Naive thymus-derived CD4-positive, alpha-beta T cell (primary cell): ENCODE measurements at regions not wholly inside any gene's neighbourhood (a gene's known extent, or its start where the extent isn't known, plus 50 kb on each side); places are given as distances from the start of the nearest gene placed in this dataset.
"Not testable (repeated sequence)": the region's sequence is repeated elsewhere in the genome, so short reads cannot be mapped to it uniquely, and the experiment has no call there.

Experiments
- ATAC-seq: fragments of 150-1000 bp; cut with Tn5 transposase; 2 replicates; pipeline ENCODE4 v1.10.0; 2021; ENCODE audit warnings: mild to moderate bottlenecking, moderate library complexity
- CTCF ChIA-PET: fragments of 350-600 bp; sonication (Branson Sonifier 250); formaldehyde crosslinking; loops from one replicate; lab custom pipeline; 2021; ENCODE audit warnings: antibody characterized with exemption; lab: Charles Lee
- POLR2A ChIA-PET: fragments of 350-600 bp; sonication (Branson Sonifier 250); formaldehyde crosslinking; loops from one replicate; lab custom pipeline; 2021; ENCODE audit warnings: antibody characterized with exemption, inconsistent platforms; lab: Charles Lee
- DNase-seq, 9 donors: peaks; one replicate each; pipeline versions ENCODE4 v3.0.0 to v3.0.0-alpha.2; 2020 to 2022; ENCODE audit warnings: mixed read lengths in 1 of 9
- H3K27ac ChIP-seq: one replicate; pipeline ENCODE4 v1.7.0; 2013; ENCODE audit warnings: mild to moderate bottlenecking, low read depth, low read length, moderate library complexity
- H3K27me3 ChIP-seq, 2 donors: one replicate each; pipeline ENCODE4 v1.7.0; 2013; ENCODE audit warnings: low read length in 2 of 2, mild to moderate bottlenecking in 2 of 2, moderate library complexity in 2 of 2; ENCODE audit not compliant: control insufficient read depth in 2 of 2, insufficient read depth in 2 of 2
- H3K36me3 ChIP-seq, 3 experiments: 1 replicate in 2 of 3; 2 replicates in 1 of 3; pipeline ENCODE4 v1.7.0; 2013; ENCODE audit warnings: low read length in 3 of 3, mild to moderate bottlenecking in 3 of 3, moderate library complexity in 1 of 3; ENCODE audit not compliant: insufficient read depth in 3 of 3, control insufficient read depth in 2 of 3
- H3K4me1 ChIP-seq, 2 donors: one replicate each; pipeline ENCODE4 v1.7.0; 2013; ENCODE audit warnings: low read length in 2 of 2, mild to moderate bottlenecking in 2 of 2, moderate library complexity in 1 of 2; ENCODE audit not compliant: control insufficient read depth in 2 of 2, insufficient read depth in 2 of 2
- H3K4me3 ChIP-seq: 2 replicates; pipeline ENCODE4 v1.7.0; 2013; ENCODE audit warnings: mild to moderate bottlenecking, low read length
- H3K9me3 ChIP-seq, 3 experiments: 1 replicate in 2 of 3; 2 replicates in 1 of 3; pipeline ENCODE4 v1.7.0; 2013; ENCODE audit warnings: low read length in 3 of 3; ENCODE audit not compliant: control insufficient read depth in 2 of 3
- H3K27ac Mint-ChIP-seq, 9 donors: one replicate each; pipeline ENCODE4 v1.8.0; 2020 to 2022; ENCODE audit warnings: mixed read lengths in 9 of 9, mild to moderate bottlenecking in 8 of 9, moderate library complexity in 5 of 9, inconsistent platforms in 2 of 9
- H3K27me3 Mint-ChIP-seq, 5 donors: one replicate each; pipeline ENCODE4 v1.8.0; 2021 to 2022; ENCODE audit warnings: mixed read lengths in 5 of 5, mild to moderate bottlenecking in 1 of 5
- H3K36me3 Mint-ChIP-seq, 5 donors: one replicate each; pipeline ENCODE4 v1.8.0; 2020 to 2022; ENCODE audit warnings: mixed read lengths in 5 of 5, mild to moderate bottlenecking in 3 of 5, inconsistent platforms in 1 of 5
- H3K4me1 Mint-ChIP-seq, 7 donors: one replicate each; pipeline ENCODE4 v1.8.0; 2020 to 2022; ENCODE audit warnings: mixed read lengths in 7 of 7, mild to moderate bottlenecking in 3 of 7, inconsistent platforms in 1 of 7
- H3K4me3 Mint-ChIP-seq, 10 donors: one replicate each; pipeline ENCODE4 v1.8.0; 2020 to 2022; ENCODE audit warnings: mild to moderate bottlenecking in 10 of 10, mixed read lengths in 10 of 10, moderate library complexity in 6 of 10, inconsistent platforms in 2 of 10
- H3K9me3 Mint-ChIP-seq, 11 donors: one replicate each; pipeline ENCODE4 v1.8.0; 2020 to 2022; ENCODE audit warnings: mixed read lengths in 11 of 11, mild to moderate bottlenecking in 4 of 11, inconsistent platforms in 1 of 11, moderate library complexity in 1 of 11
- intact Hi-C, 2 donors: fragments of 100-400 bp; cut with micrococcal nuclease; formaldehyde crosslinking; loops; one replicate each; pipeline ENCODE4 v1.15.1; 2023

GRCh38 chr10:64773357-64773756, 1252.2 kb downstream of the REEP3 start:
- no peaks in the 10 kb centered on the region for H3K27me3 ChIP-seq
- H3K27ac ChIP-seq: no peak overlapping the region
- no peak overlapping the region for H3K4me3 ChIP-seq
- H3K4me3 Mint-ChIP-seq: no peak overlapping the region
- DNase-seq: no peak
- H3K4me1 Mint-ChIP-seq: no peaks in the 10 kb centered on the region
- H3K36me3 ChIP-seq: no peaks in the 10 kb centered on the region
- H3K9me3 Mint-ChIP-seq: peaks cover 0 to 8% (median 1%) of the 10 kb centered on the region in 11 donors
- no peak for ATAC-seq
- H3K36me3 Mint-ChIP-seq: no peaks in the 10 kb centered on the region
- no peak overlapping the region for H3K27ac Mint-ChIP-seq
- POLR2A ChIA-PET: no interaction called here
- H3K4me1 ChIP-seq: no peaks in the 10 kb centered on the region
- H3K27me3 Mint-ChIP-seq: no peaks in the 10 kb centered on the region
- CTCF ChIA-PET: no interaction called here
- no peaks in the 10 kb centered on the region for H3K9me3 ChIP-seq
- intact Hi-C loops: no loop called here

- not testable (repeated sequence) for H3K4me1 Mint-ChIP-seq, H3K9me3 ChIP-seq, H3K27me3 Mint-ChIP-seq
These were observed 1263.2 kb downstream of the REEP3 start for GRCh38 chr10:64784451-64784850.

GRCh38 chr10:64785816-64786215, 1264.6 kb downstream of the REEP3 start:
- ChIA-PET POLR2A (no interaction called here), CTCF (no interaction called here)
- no peaks in the 10 kb centered on the region for H3K27me3 Mint-ChIP-seq
- Histone ChIP-seq H3K36me3 (no peaks in the 10 kb centered on the region), H3K27ac (no peak overlapping the region), H3K4me1 (no peaks in the 10 kb centered on the region), H3K4me3 (no peak overlapping the region), H3K9me3 (no peaks in the 10 kb centered on the region), H3K27me3 (no peaks in the 10 kb centered on the region)
- H3K36me3 Mint-ChIP-seq: no peaks in the 10 kb centered on the region
- DNase-seq (no peak), ATAC-seq (no peak)
- intact Hi-C loops: no loop called here
- peaks cover 0 to 2% (median 0%) of the 10 kb centered on the region in 7 donors for H3K4me1 Mint-ChIP-seq
- peaks cover 0 to 25% (median 2%) of the 10 kb centered on the region in 11 donors for H3K9me3 Mint-ChIP-seq
- H3K27ac Mint-ChIP-seq: no peak overlapping the region
- H3K4me3 Mint-ChIP-seq: no peak overlapping the region

More at GRCh38 chr10:64784451-64784850, 1263.2 kb downstream of the REEP3 start:
- POLR2A ChIA-PET, CTCF ChIA-PET, H3K36me3 ChIP-seq, H3K27me3 ChIP-seq, H3K27ac Mint-ChIP-seq, H3K4me1 ChIP-seq, ATAC-seq, H3K4me3 ChIP-seq, H3K27ac ChIP-seq, DNase-seq, intact Hi-C loops, H3K4me3 Mint-ChIP-seq, H3K36me3 Mint-ChIP-seq: not testable (repeated sequence)
- peaks cover 0 to 25% (median 2%) of the 10 kb centered on the region in 11 donors for H3K9me3 Mint-ChIP-seq

GRCh38 chr10:64786989-64787388, 1265.8 kb downstream of the REEP3 start:
- ChIA-PET POLR2A (no interaction called here), CTCF (no interaction called here)
- Histone ChIP-seq H3K36me3 (no peaks in the 10 kb centered on the region), H3K4me3 (no peak overlapping the region), H3K27ac (no peak overlapping the region), H3K4me1 (no peaks in the 10 kb centered on the region), H3K9me3 (no peaks in the 10 kb centered on the region), H3K27me3 (no peaks in the 10 kb centered on the region)
- peaks cover 0 to 2% (median 0%) of the 10 kb centered on the region in 7 donors for H3K4me1 Mint-ChIP-seq
- ATAC-seq (no peak), DNase-seq (no peak)
- no peaks in the 10 kb centered on the region for H3K36me3 Mint-ChIP-seq
- intact Hi-C loops: no loop called here
- H3K27me3 Mint-ChIP-seq: no peaks in the 10 kb centered on the region
- no peak overlapping the region for H3K27ac Mint-ChIP-seq
- H3K4me3 Mint-ChIP-seq: no peak overlapping the region
- peaks cover 0 to 25% (median 2%) of the 10 kb centered on the region in 11 donors for H3K9me3 Mint-ChIP-seq

- no peaks in the 10 kb centered on the region for H3K4me1 ChIP-seq
- no peak overlapping the region for H3K27ac Mint-ChIP-seq
- ChIA-PET CTCF (no interaction called here), POLR2A (no interaction called here)
- no peaks in the 10 kb centered on the region for H3K27me3 Mint-ChIP-seq
- no peaks in the 10 kb centered on the region for H3K36me3 ChIP-seq
- no peaks in the 10 kb centered on the region for H3K4me1 Mint-ChIP-seq
- H3K27ac ChIP-seq: no peak overlapping the region
- no peak overlapping the region for H3K4me3 ChIP-seq
- ATAC-seq (no peak), DNase-seq (no peak)
- H3K9me3 Mint-ChIP-seq: peaks cover 0 to 18% (median 5%) of the 10 kb centered on the region in 11 donors
- intact Hi-C loops: no loop called here
- H3K36me3 Mint-ChIP-seq: no peaks in the 10 kb centered on the region
- H3K27me3 ChIP-seq: no peaks in the 10 kb centered on the region
- H3K9me3 ChIP-seq: no peaks in the 10 kb centered on the region
- no peak overlapping the region for H3K4me3 Mint-ChIP-seq
These were observed 1274.6 kb downstream of the REEP3 start for GRCh38 chr10:64795847-64796246.

- H3K36me3 Mint-ChIP-seq: no peaks in the 10 kb centered on the region
- no peak overlapping the region for H3K4me3 ChIP-seq
- DNase-seq (no peak), ATAC-seq (no peak)
- H3K27ac ChIP-seq: no peak overlapping the region
- peaks cover 0 to 7% (median 0%) of the 10 kb centered on the region in 3 experiments for H3K9me3 ChIP-seq
- POLR2A ChIA-PET: no interaction called here
- no peaks in the 10 kb centered on the region for H3K4me1 Mint-ChIP-seq
- H3K27ac Mint-ChIP-seq: no peak overlapping the region
- H3K27me3 Mint-ChIP-seq: no peaks in the 10 kb centered on the region
- no peaks in the 10 kb centered on the region for H3K27me3 ChIP-seq
- H3K4me1 ChIP-seq: no peaks in the 10 kb centered on the region
- intact Hi-C loops: no loop called here
- peaks cover 0 to 24% (median 7%) of the 10 kb centered on the region in 11 donors for H3K9me3 Mint-ChIP-seq
- H3K36me3 ChIP-seq: no peaks in the 10 kb centered on the region
- CTCF ChIA-PET: no interaction called here
- H3K4me3 Mint-ChIP-seq: no peak overlapping the region
These were observed 1277.1 kb downstream of the REEP3 start for GRCh38 chr10:64798297-64798696.

- H3K9me3 ChIP-seq, H3K27ac ChIP-seq, H3K27ac Mint-ChIP-seq, H3K4me1 Mint-ChIP-seq, H3K36me3 Mint-ChIP-seq, H3K4me1 ChIP-seq, H3K4me3 ChIP-seq, POLR2A ChIA-PET, H3K27me3 ChIP-seq, ATAC-seq, H3K27me3 Mint-ChIP-seq, intact Hi-C loops, DNase-seq, H3K36me3 ChIP-seq, H3K4me3 Mint-ChIP-seq: not testable (repeated sequence)
- H3K9me3 Mint-ChIP-seq: peaks cover 0 to 15% (median 6%) of the 10 kb centered on the region in 11 donors
- CTCF ChIA-PET: interaction anchor here (0.6 kb wide), 2 partner anchors 33 to 1005 kb away, joined by 3 read pairs; no protein-coding TSS in a partner anchor
These were observed 1287.0 kb downstream of the REEP3 start for GRCh38 chr10:64808233-64808632.
